OCI-LY1 (cell line): ENCODE measurements at regions not wholly inside any gene's neighbourhood (a gene's known extent, or its start where the extent isn't known, plus 50 kb on each side); places are given as distances from the start of the nearest gene placed in this dataset.
"Not testable (repeated sequence)": the region's sequence is repeated elsewhere in the genome, so short reads cannot be mapped to it uniquely, and the experiment has no call there.

Experiments used
- EZH2 ChIP-seq: fragments of 200-600 bp; sonication (generic), shearing (Covaris generic); IDR thresholded peaks from 2 replicates; pipeline ENCODE4 v1.8.0; 2017; ENCODE audit warnings: borderline replicate concordance, mixed run types, mild to moderate bottlenecking, antibody characterized with exemption, low read length, moderate library complexity, mixed read lengths
- TF ChIP-seq, protein P1 (sequence below): fragments of 200-600 bp; sonication (generic), shearing (Covaris generic); IDR thresholded peaks from 2 replicates; pipeline ENCODE4 v1.5.1; 2017; ENCODE audit warnings: mild to moderate bottlenecking, antibody characterized with exemption, low read length, moderate library complexity, mixed read lengths

DNA sequence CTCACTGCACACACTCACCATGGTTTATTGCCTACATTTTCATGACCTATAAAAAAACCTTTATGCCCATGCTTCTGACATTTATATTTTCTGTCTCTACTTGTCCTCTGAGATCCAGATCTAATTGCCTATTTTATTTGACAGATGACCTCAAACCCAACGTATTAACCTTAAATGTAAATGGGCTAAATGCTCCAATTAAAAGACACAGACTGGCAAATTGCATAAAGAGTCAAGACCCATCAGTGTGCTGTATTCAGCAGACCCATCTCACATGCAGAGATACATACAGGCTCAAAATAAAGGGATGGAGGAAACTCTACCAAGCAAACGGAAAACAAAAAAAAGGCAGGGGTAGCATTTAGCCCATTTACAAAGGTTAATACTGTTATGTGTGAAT, 117.4 kb upstream of the ADAMTS3 start:
- TF ChIP-seq EZH2, result not testable (repeated sequence)
- TF ChIP-seq, protein P1, sequence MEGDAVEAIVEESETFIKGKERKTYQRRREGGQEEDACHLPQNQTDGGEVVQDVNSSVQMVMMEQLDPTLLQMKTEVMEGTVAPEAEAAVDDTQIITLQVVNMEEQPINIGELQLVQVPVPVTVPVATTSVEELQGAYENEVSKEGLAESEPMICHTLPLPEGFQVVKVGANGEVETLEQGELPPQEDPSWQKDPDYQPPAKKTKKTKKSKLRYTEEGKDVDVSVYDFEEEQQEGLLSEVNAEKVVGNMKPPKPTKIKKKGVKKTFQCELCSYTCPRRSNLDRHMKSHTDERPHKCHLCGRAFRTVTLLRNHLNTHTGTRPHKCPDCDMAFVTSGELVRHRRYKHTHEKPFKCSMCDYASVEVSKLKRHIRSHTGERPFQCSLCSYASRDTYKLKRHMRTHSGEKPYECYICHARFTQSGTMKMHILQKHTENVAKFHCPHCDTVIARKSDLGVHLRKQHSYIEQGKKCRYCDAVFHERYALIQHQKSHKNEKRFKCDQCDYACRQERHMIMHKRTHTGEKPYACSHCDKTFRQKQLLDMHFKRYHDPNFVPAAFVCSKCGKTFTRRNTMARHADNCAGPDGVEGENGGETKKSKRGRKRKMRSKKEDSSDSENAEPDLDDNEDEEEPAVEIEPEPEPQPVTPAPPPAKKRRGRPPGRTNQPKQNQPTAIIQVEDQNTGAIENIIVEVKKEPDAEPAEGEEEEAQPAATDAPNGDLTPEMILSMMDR, result not testable (repeated sequence)
